Fibroblast of lung (primary cell): ENCODE measurements at regions not wholly inside any gene's neighbourhood (a gene's known extent, or its start where the extent isn't known, plus 50 kb on each side); places are given as distances from the start of the nearest gene placed in this dataset.

Experiments
- DNase-seq, 2 donors: peaks; one replicate each; pipeline versions ENCODE4 v3.0.0 to v3.0.0-alpha.2; 2010; ENCODE audit warnings: low read depth in 2 of 2
- H2AFZ ChIP-seq: 2 replicates; pipeline ENCODE4 v1.5.1; 2012; ENCODE audit warnings: low read length, control low read depth, inconsistent platforms
- H3K27ac ChIP-seq: 2 replicates; pipeline ENCODE4 v1.5.1; 2011; ENCODE audit warnings: low read length, control low read depth; ENCODE audit not compliant: insufficient read depth
- H3K27me3 ChIP-seq: 2 replicates; pipeline ENCODE4 v1.5.1; 2011; ENCODE audit warnings: mild to moderate bottlenecking, low read length; ENCODE audit not compliant: control insufficient read depth, insufficient read depth
- H3K36me3 ChIP-seq: 2 replicates; pipeline ENCODE4 v1.5.1; 2011; ENCODE audit warnings: low read length; ENCODE audit not compliant: control insufficient read depth, insufficient read depth
- H3K4me1 ChIP-seq: 2 replicates; pipeline ENCODE4 v1.5.1; 2011; ENCODE audit warnings: low read length; ENCODE audit not compliant: control insufficient read depth, insufficient read depth; ENCODE audit errors: extremely low read depth
- H3K4me2 ChIP-seq: 2 replicates; pipeline ENCODE4 v1.5.1; 2011; ENCODE audit warnings: low read length, control low read depth; ENCODE audit not compliant: insufficient read depth; ENCODE audit errors: extremely low read depth
- H3K4me3 ChIP-seq, 4 experiments: fragments of 200-600 bp in 1 of 4; sonication (generic) in 1 of 4; replicated peaks in 1 of 4; 2 replicates each; pipeline ENCODE4 v1.5.1; 2011 to 2016; ENCODE audit warnings: low read length in 4 of 4, low read depth in 3 of 4, mild to moderate bottlenecking in 3 of 4, control low read depth in 2 of 4, inconsistent platforms in 1 of 4, mixed read lengths in 1 of 4; ENCODE audit not compliant: insufficient read depth in 1 of 4; ENCODE audit errors: control extremely low read depth in 1 of 4
- H3K79me2 ChIP-seq: 2 replicates; pipeline ENCODE4 v1.5.1; 2012; ENCODE audit warnings: mild to moderate bottlenecking, low read length, inconsistent platforms; ENCODE audit not compliant: control insufficient read depth, insufficient read depth
- H3K9ac ChIP-seq: 2 replicates; pipeline ENCODE4 v1.5.1; 2011; ENCODE audit warnings: mild to moderate bottlenecking, low read length, control low read depth; ENCODE audit not compliant: insufficient read depth
- H3K9me3 ChIP-seq: 2 replicates; pipeline ENCODE4 v1.5.1; 2012; ENCODE audit warnings: low read depth, low read length; ENCODE audit not compliant: control insufficient read depth, insufficient read depth
- H4K20me1 ChIP-seq: 2 replicates; pipeline ENCODE4 v1.5.1; 2011; ENCODE audit warnings: low read length; ENCODE audit not compliant: control insufficient read depth, insufficient read depth; ENCODE audit errors: extremely low read depth
- CTCF ChIP-seq, 2 donors: IDR thresholded peaks in 1 of 2; conservative IDR thresholded peaks in 1 of 2; 1 replicate in 1 of 2; 2 replicates in 1 of 2; pipeline ENCODE4 v1.5.1; 2011 to 2012; ENCODE audit warnings: low read length in 2 of 2, control low read depth in 1 of 2, inconsistent platforms in 1 of 2, low read depth in 1 of 2, mild to moderate bottlenecking in 1 of 2
- EZH2 ChIP-seq: IDR thresholded peaks from 2 replicates; pipeline ENCODE4 v1.5.1; 2012; ENCODE audit warnings: low read length, control low read depth, mild to moderate bottlenecking; ENCODE audit errors: missing control alignments

- H3K9me3 ChIP-seq: no peaks in the 10 kb centered on the region
- H3K4me2 ChIP-seq: no peak overlapping the region
- H4K20me1 ChIP-seq: no peaks in the 10 kb centered on the region
- no peak overlapping the region for H3K27ac ChIP-seq
- H3K36me3 ChIP-seq: no peaks in the 10 kb centered on the region
- DNase-seq: no peak
- no peaks in the 10 kb centered on the region for H3K27me3 ChIP-seq
- H3K4me3 ChIP-seq: no peak overlapping the region
- TF ChIP-seq EZH2 (no peak), CTCF (conservative IDR thresholded peaks at IDR 0.05 in 1 of 2, IDR thresholded peaks at IDR 0.05 in 1 of 2; ENCODE audit: low read depth in 1 of 2, low read length in 2 of 2) (no peak)
- H3K4me1 ChIP-seq: no peaks in the 10 kb centered on the region
- no peak overlapping the region for H2AFZ ChIP-seq
- H3K79me2 ChIP-seq: no peaks in the 10 kb centered on the region
- no peak overlapping the region for H3K9ac ChIP-seq
These were observed 80.8 kb upstream of the PIK3R1 start for GRCh38 chr5:68134669-68135313.

GRCh38 chr5:68134033-68134668 is 81.4 kb upstream of the PIK3R1 start:
- Histone ChIP-seq H3K27ac (no peak overlapping the region), H3K27me3 (no peaks in the 10 kb centered on the region), H3K79me2 (no peaks in the 10 kb centered on the region), H3K9ac (no peak overlapping the region), H3K4me3 (no peak overlapping the region), H2AFZ (no peak overlapping the region), H3K4me1 (no peaks in the 10 kb centered on the region), H4K20me1 (no peaks in the 10 kb centered on the region), H3K36me3 (no peaks in the 10 kb centered on the region), H3K4me2 (no peak overlapping the region), H3K9me3 (no peaks in the 10 kb centered on the region)
- TF ChIP-seq EZH2: no peak
- no peak for TF ChIP-seq CTCF (conservative IDR thresholded peaks at IDR 0.05 in 1 of 2, IDR thresholded peaks at IDR 0.05 in 1 of 2; ENCODE audit: low read depth in 1 of 2, low read length in 2 of 2)
- DNase-seq: peak in 1 of 2 donors; percentile 51

GRCh38 chr5:68130253-68130652 is 85.3 kb upstream of the PIK3R1 start:
- Histone ChIP-seq H3K4me2 (no peak overlapping the region), H3K4me3 (no peak overlapping the region), H3K9ac (no peak overlapping the region), H4K20me1 (no peaks in the 10 kb centered on the region), H3K9me3 (no peaks in the 10 kb centered on the region), H3K4me1 (no peaks in the 10 kb centered on the region), H3K27ac (no peak overlapping the region), H3K36me3 (no peaks in the 10 kb centered on the region), H2AFZ (no peak overlapping the region), H3K79me2 (no peaks in the 10 kb centered on the region), H3K27me3 (no peaks in the 10 kb centered on the region)
- no peak for TF ChIP-seq EZH2
- TF ChIP-seq CTCF (conservative IDR thresholded peaks at IDR 0.05 in 1 of 2, IDR thresholded peaks at IDR 0.05 in 1 of 2; ENCODE audit: low read depth in 1 of 2, low read length in 2 of 2): no peak
- no peak for DNase-seq
